ENCODE measurements at regions not wholly inside any gene's neighbourhood (a gene's known extent, or its start where the extent isn't known, plus 50 kb on each side); places are given as distances from the start of the nearest gene placed in this dataset.

GRCh38 chr13:106402866-106403265, 132.6 kb downstream of the EFNB2 start:
- no peak for TF ChIP-seq EZH2 (IDR thresholded peaks at IDR 0.05; ENCODE audit: insufficient read depth, poor library complexity, severe bottlenecking)
- TF ChIP-seq EZH2phosphoT487 (IDR thresholded peaks at IDR 0.05; ENCODE audit: insufficient read depth, low read depth) = no peak
